ENCODE measurements at regions not wholly inside any gene's neighbourhood (a gene's known extent, or its start where the extent isn't known, plus 50 kb on each side); places are given as distances from the start of the nearest gene placed in this dataset.

GRCh38 chr5:168123631-168124528 is 167.6 kb upstream of the WWC1 start:
- TF ChIP-seq CTCF (IDR thresholded peaks at IDR 0.05) (no peak), ZFX (IDR thresholded peaks at IDR 0.05; ENCODE audit: borderline replicate concordance) (no peak)
